ENCODE measurements at regions not wholly inside any gene's neighbourhood (a gene's known extent, or its start where the extent isn't known, plus 50 kb on each side); places are given as distances from the start of the nearest gene placed in this dataset.
"Not testable (repeated sequence)": the region's sequence is repeated elsewhere in the genome, so short reads cannot be mapped to it uniquely, and the experiment has no call there.

DNA sequence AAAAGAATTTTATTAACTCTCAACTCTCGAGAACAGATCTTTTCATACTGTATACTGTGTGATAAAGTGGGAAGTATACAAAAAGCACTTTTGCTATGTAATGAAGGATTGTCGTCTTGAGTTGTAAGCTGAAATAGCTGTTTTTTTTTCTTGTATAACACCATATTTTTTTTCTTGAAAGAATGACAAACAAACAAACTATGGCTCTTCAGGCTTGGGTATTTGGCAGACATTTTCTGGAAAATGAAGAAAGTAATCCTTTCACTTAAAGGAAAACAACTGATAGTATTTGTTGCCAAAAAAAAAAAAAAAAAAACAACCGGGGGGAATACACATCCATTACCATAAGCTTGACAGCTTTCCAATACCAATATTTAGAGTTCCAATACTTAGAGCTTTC, 230.4 kb downstream of the ICOS start:
- H3K4me3 ChIP-seq (ENCODE audit: low read length), result no peak overlapping the region
- no peak for DNase-seq (ENCODE audit: low read depth, low spot score)

- not testable (repeated sequence) for DNase-seq (ENCODE audit: low read depth, low spot score); H3K4me3 ChIP-seq (ENCODE audit: low read length)
Measured at GRCh38 chr2:204167670-204168069, 231.1 kb downstream of the ICOS start.

GRCh38 chr2:204170411-204170810, 233.8 kb downstream of the ICOS start:
- no peak for DNase-seq (ENCODE audit: low read depth, low spot score)
- no peak overlapping the region for H3K4me3 ChIP-seq (ENCODE audit: low read length)

- no peak for DNase-seq (ENCODE audit: low read depth, low spot score)
- no peak overlapping the region for H3K4me3 ChIP-seq (ENCODE audit: low read length)
Measured at GRCh38 chr2:204171432-204172144, 235.0 kb downstream of the ICOS start.

GRCh38 chr2:204172145-204172600, 235.6 kb downstream of the ICOS start:
- DNase-seq (ENCODE audit: low read depth, low spot score), result no peak
- no peak overlapping the region for H3K4me3 ChIP-seq (ENCODE audit: low read length)

- no peak for DNase-seq (ENCODE audit: low read depth, low spot score)
- no peak overlapping the region for H3K4me3 ChIP-seq (ENCODE audit: low read length)
Measured at GRCh38 chr2:204174034-204174433, 237.5 kb downstream of the ICOS start.

GRCh38 chr2:204175552-204176271, 239.1 kb downstream of the ICOS start:
- no peak overlapping the region for H3K4me3 ChIP-seq (ENCODE audit: low read length)
- no peak for DNase-seq (ENCODE audit: low read depth, low spot score)

DNA sequence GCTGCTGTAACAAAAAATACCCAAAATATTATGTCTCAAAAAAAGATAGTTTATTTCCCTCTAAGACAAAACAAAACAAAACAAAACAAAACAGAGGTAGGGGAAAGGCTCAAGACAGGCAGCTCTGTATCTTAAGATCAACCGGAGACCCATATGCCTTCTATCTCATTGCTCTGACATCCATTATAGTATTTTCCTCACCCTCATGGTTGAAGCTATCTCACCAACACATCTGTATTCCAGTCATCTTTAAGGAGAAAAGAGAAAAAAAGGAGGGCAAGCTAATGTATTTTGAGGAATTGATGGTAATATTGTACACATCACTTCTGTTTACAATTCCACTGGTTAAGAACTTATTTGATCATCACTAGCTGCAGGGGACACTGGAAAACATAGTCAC, 239.7 kb downstream of the ICOS start:
- H3K4me3 ChIP-seq (ENCODE audit: low read length), result no peak overlapping the region
- no peak for DNase-seq (ENCODE audit: low read depth, low spot score)

DNA sequence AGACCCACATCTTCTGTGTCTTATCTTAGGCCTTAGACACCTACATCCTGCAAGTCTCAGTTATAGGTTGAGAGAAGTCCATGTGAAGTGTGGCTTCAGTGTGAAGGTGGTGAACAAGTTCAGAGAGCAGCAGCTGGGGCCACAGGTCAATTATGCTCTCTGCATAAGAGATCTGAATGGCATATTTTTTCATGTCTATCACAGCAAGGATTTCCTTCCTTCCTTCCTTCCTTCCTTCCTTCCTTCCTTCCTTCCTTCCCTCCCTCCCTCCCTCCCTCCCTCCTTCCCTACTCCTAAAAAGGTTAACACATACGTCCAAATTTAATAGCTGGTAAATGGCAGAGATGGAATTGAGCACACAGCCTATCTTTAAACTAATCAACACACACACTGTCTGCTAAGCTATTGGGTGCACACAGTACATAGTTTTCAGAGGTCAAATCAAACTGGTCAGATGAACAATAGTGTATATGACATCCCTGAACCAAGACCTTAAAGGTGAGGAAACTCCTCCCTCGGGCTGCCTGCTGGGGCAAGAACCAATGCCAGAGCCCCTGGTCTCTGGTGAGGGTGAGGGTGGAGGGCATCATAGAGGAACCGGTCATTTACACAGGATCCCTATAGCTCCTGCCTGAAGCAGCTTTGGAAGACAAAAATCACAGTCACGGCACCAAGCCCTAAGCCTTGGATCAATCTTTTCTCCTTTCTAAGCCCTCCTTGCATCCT, 240.9 kb downstream of the ICOS start:
- DNase-seq (ENCODE audit: low read depth, low spot score), result no peak
- no peak overlapping the region for H3K4me3 ChIP-seq (ENCODE audit: low read length)

GRCh38 chr2:204177977-204178522, 241.5 kb downstream of the ICOS start:
- H3K4me3 ChIP-seq (ENCODE audit: low read length), result no peak overlapping the region
- DNase-seq (ENCODE audit: low read depth, low spot score), result peak; percentile 38

GRCh38 chr2:204180649-204181048, 244.1 kb downstream of the ICOS start:
- DNase-seq (ENCODE audit: low read depth, low spot score), result no peak
- H3K4me3 ChIP-seq (ENCODE audit: low read length), result no peak overlapping the region

- DNase-seq (ENCODE audit: low read depth, low spot score), result no peak
- H3K4me3 ChIP-seq (ENCODE audit: low read length), result no peak overlapping the region
Measured at GRCh38 chr2:204183608-204184007, 247.0 kb downstream of the ICOS start.

DNA sequence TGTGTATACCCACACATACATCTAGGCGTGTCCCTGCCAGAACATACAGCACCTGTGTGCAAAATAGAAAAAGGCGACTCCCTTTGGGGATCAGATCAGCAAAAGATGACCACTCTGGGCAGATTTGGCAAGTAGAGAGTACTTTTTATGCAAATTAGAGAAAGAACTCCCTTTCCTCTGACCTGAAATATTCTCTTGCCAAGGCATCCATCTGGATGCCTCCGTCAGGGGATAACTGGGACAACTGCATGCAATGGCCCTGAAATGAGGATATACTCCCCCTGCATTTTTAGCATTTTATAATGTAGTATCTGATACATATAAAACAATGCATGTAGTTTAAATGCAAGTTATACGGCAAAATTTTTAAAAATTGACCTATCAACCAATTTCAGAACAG, 247.7 kb downstream of the ICOS start:
- no peak overlapping the region for H3K4me3 ChIP-seq (ENCODE audit: low read length)
- DNase-seq (ENCODE audit: low read depth, low spot score), result no peak

DNA sequence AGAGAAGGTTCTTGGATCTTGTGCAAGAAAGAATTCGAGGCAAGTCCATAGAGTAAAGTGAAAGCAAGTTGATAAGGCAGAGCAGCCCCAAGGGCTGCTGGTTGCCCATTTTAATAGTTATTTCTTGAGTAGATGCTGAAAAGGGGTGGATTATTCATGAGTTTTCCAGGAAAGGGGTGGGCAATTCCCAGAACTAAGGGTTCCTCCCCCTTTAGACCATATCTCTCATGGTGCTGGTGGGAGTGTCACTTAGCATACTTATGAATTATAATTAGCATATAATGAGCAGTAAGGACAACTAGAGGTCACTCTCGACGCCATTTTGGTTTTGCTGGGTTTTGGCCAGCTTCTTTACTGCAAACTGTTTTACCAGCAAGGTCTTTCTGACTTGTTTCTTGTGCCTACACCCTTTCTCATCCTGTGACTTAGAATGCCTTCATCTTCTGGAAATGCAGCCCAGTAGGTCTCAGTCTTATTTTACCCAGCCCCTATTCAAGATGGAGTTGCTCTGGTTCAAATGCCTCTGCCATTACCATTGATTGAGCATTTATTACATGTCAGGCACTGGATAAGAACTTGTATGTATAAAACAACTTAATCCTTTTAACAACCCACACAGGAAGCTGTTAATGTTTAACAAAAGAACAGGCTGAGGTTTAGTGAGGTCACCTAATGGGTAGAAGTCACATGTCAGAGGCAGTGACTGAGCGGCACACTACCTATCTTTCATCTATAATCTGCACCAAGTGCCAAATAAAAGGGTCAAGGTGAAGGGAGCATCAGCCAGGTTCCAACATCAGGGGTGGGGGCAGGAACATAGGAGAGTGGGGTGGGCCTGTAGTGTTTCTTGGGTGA, 250.9 kb downstream of the ICOS start:
- no peak overlapping the region for H3K4me3 ChIP-seq (ENCODE audit: low read length)
- DNase-seq (ENCODE audit: low read depth, low spot score), result peak; percentile 18

GRCh38 chr2:204191574-204191973, 255.0 kb downstream of the ICOS start:
- no peak overlapping the region for H3K4me3 ChIP-seq (ENCODE audit: low read length)
- DNase-seq (ENCODE audit: low read depth, low spot score), result no peak

GRCh38 chr2:204195498-204195897, 258.9 kb downstream of the ICOS start:
- no peak for DNase-seq (ENCODE audit: low read depth, low spot score)

DNA sequence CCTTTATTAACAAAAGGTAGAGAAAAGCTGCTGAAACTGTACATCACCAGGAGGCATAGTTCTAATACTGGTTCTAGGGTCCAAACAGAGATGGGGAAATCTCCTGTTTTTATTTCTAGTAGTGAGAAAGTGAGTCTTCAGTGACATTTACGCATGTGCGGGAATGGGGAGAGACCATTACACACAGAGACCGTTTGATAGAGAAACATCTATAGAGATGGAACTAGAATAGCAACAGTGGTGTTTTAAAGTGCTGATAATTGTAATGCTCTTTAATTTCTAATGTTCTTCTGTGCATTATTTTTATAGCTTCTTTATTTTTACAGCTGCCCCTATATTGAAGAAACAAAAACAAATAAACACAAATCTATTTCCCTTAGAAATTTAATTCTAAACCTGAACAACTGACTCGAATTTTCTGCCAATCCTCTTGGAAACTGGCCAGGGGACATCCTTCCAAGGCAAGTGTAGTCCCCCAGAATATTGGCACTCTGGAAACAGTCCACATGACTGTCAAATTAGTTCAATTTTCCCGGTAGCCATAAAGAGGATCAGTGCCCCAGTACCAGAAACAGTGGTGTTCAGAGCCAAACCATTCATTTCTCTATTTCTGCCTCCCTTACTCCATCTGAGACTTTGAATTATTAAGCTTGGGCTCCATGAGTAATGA, 260.9 kb downstream of the ICOS start:
- DNase-seq (ENCODE audit: low read depth, low spot score), result no peak
- H3K4me3 ChIP-seq (ENCODE audit: low read length), result no peak overlapping the region

More at GRCh38 chr2:204195498-204195897, 258.9 kb downstream of the ICOS start:
- H3K4me3 ChIP-seq (ENCODE audit: low read length), result no peak overlapping the region

- no peak for DNase-seq (ENCODE audit: low read depth, low spot score)
- no peak overlapping the region for H3K4me3 ChIP-seq (ENCODE audit: low read length)
Measured at GRCh38 chr2:204199357-204199756, 262.8 kb downstream of the ICOS start.

Data from Jurkat, Clone E6-1 (cell line).